Neural cell (in vitro differentiated cells): ENCODE measurements at regions not wholly inside any gene's neighbourhood (a gene's known extent, or its start where the extent isn't known, plus 50 kb on each side); places are given as distances from the start of the nearest gene placed in this dataset.

ENCODE experiments used
- H2AFZ ChIP-seq: fragments of 200-600, 300-800 bp; sonication (generic), shearing (Covaris generic); 2 replicates; pipeline ENCODE4 v1.6.0; 2014; ENCODE audit warnings: low read depth, mild to moderate bottlenecking, antibody characterized with exemption, low read length, moderate library complexity
- H3F3A ChIP-seq: fragments of 200-600 bp; shearing (Covaris generic); 2 replicates; pipeline ENCODE4 v1.6.1; 2016; ENCODE audit warnings: mild to moderate bottlenecking, moderate library complexity, mixed read lengths, antibody characterized with exemption, low read length; ENCODE audit not compliant: insufficient read depth, poor library complexity, severe bottlenecking
- H3K27ac ChIP-seq: fragments of 200-600, 300-800 bp; sonication (generic), shearing (Covaris generic); 2 replicates; pipeline ENCODE4 v1.5.1; 2014; ENCODE audit warnings: mild to moderate bottlenecking, low read length, moderate library complexity
- H3K27me3 ChIP-seq: fragments of 300-800, 200-600 bp; sonication (generic), shearing (Covaris generic); 2 replicates; pipeline ENCODE4 v1.6.0; 2014; ENCODE audit warnings: mild to moderate bottlenecking, low read depth, low read length, moderate library complexity; ENCODE audit not compliant: insufficient read depth
- H3K36me3 ChIP-seq: fragments of 300-800, 200-600 bp; sonication (generic), shearing (Covaris generic); 2 replicates; pipeline ENCODE4 v1.5.1; 2014; ENCODE audit warnings: mild to moderate bottlenecking, antibody characterized with exemption, low read length, moderate library complexity; ENCODE audit not compliant: insufficient read depth
- H3K4me2 ChIP-seq: fragments of 300-800, 200-600 bp; sonication (generic), shearing (Covaris generic); 2 replicates; pipeline ENCODE4 v1.6.0; 2014; ENCODE audit warnings: mild to moderate bottlenecking, low read length
- H3K4me3 ChIP-seq: fragments of 300-800, 200-600 bp; sonication (generic), shearing (Covaris generic); 2 replicates; pipeline ENCODE4 v1.5.1; 2014; ENCODE audit warnings: mild to moderate bottlenecking, low read length, moderate library complexity
- H3K79me2 ChIP-seq: fragments of 200-600 bp; shearing (Covaris generic); replicated peaks from 2 replicates; pipeline ENCODE4 v1.6.0; 2014; ENCODE audit warnings: mild to moderate bottlenecking, low read length, moderate library complexity; ENCODE audit not compliant: insufficient read depth
- H3K9ac ChIP-seq: fragments of 300-800, 200-600 bp; sonication (generic), shearing (Covaris generic); 2 replicates; pipeline ENCODE4 v1.6.1; 2016; ENCODE audit warnings: mild to moderate bottlenecking, low read length, mixed read lengths
- H3K9me2 ChIP-seq: fragments of 200-600 bp; shearing (Covaris generic); 2 replicates; pipeline ENCODE4 v1.6.1; 2016; ENCODE audit warnings: mild to moderate bottlenecking, low read length, mixed read lengths; ENCODE audit not compliant: insufficient read depth
- H3K9me3 ChIP-seq: fragments of 200-600, 300-800 bp; sonication (generic), shearing (Covaris generic); 2 replicates; pipeline ENCODE4 v1.6.1; 2016; ENCODE audit warnings: mild to moderate bottlenecking, mixed run types, low read length, moderate library complexity, mixed read lengths
- H4K20me1 ChIP-seq: fragments of 200-600 bp; shearing (Covaris generic); 2 replicates; pipeline ENCODE4 v1.6.1; 2016; ENCODE audit warnings: mild to moderate bottlenecking, mixed run types; ENCODE audit not compliant: insufficient read depth
- EP300 ChIP-seq: fragments of 450-650 bp; conservative IDR thresholded peaks from 2 replicates; pipeline ENCODE4 v1.6.1; 2014; ENCODE audit warnings: antibody characterized with exemption, mild to moderate bottlenecking, moderate library complexity; ENCODE audit not compliant: poor library complexity, severe bottlenecking
- EZH2 ChIP-seq: fragments of 200-600, 300-800 bp; shearing (Covaris generic), sonication (generic); IDR thresholded peaks from 2 replicates; pipeline ENCODE4 v1.6.1; 2014; ENCODE audit warnings: antibody characterized with exemption, low read length, borderline replicate concordance, mild to moderate bottlenecking; ENCODE audit not compliant: insufficient read depth, poor library complexity, severe bottlenecking
- MXI1 ChIP-seq: fragments of 450-650 bp; conservative IDR thresholded peaks from 2 replicates; pipeline ENCODE4 v1.6.1; 2014; ENCODE audit warnings: antibody characterized with exemption, mild to moderate bottlenecking; ENCODE audit not compliant: poor library complexity, severe bottlenecking
- POLR2AphosphoS5 ChIP-seq: IDR thresholded peaks from 2 replicates; pipeline ENCODE4 v1.6.1; 2012
- RAD21 ChIP-seq: fragments of 450-650 bp; conservative IDR thresholded peaks from 2 replicates; pipeline ENCODE4 v1.6.1; 2014; ENCODE audit warnings: antibody characterized with exemption, mild to moderate bottlenecking, moderate library complexity
- SMC3 ChIP-seq: fragments of 450-650 bp; conservative IDR thresholded peaks from 2 replicates; pipeline ENCODE4 v1.6.1; 2014; ENCODE audit warnings: antibody characterized with exemption, mild to moderate bottlenecking, moderate library complexity; ENCODE audit not compliant: poor library complexity
- TAF1 ChIP-seq: IDR thresholded peaks from 2 replicates; pipeline ENCODE4 v1.6.1; 2012; ENCODE audit warnings: low read depth
- TF ChIP-seq, protein P1 (sequence below): fragments of 450-650 bp; IDR thresholded peaks from 2 replicates; pipeline ENCODE4 v1.5.1; 2014; ENCODE audit warnings: antibody characterized with exemption, mild to moderate bottlenecking, moderate library complexity; ENCODE audit not compliant: poor library complexity, severe bottlenecking
- TF ChIP-seq, protein P2 (sequence below): IDR thresholded peaks from 2 replicates; pipeline ENCODE4 v1.6.1; 2012; ENCODE audit warnings: borderline replicate concordance

DNA sequence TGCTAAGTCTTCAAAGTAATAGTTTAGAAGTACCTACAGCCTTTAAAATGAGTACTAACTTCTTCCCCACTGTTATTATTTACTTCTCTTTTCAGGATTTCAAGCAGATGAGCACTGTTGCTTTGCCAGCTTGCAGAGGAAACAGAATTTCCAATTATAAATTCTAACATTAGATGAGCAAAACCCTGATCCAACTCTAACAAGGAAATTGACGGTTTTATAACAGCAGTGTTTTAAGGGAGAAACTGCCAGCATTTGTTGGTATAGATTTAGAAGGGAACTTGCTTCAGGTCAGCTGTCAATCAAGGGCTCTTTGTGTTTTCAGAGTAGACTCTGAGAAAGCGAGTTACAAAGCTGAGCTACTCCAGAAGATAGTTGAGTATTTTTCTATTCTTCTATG lies 120.5 kb downstream of the RAP2A start:
- no peaks in the 10 kb centered on the region for H3F3A ChIP-seq
- no peaks in the 10 kb centered on the region for H3K36me3 ChIP-seq
- H3K4me2 ChIP-seq: no peak overlapping the region
- no peaks in the 10 kb centered on the region for H3K79me2 ChIP-seq
- no peak overlapping the region for H3K27ac ChIP-seq
- H4K20me1 ChIP-seq: no peaks in the 10 kb centered on the region
- H3K4me3 ChIP-seq: no peak overlapping the region
- H3K9ac ChIP-seq: no peak overlapping the region
- TF ChIP-seq, protein P1, sequence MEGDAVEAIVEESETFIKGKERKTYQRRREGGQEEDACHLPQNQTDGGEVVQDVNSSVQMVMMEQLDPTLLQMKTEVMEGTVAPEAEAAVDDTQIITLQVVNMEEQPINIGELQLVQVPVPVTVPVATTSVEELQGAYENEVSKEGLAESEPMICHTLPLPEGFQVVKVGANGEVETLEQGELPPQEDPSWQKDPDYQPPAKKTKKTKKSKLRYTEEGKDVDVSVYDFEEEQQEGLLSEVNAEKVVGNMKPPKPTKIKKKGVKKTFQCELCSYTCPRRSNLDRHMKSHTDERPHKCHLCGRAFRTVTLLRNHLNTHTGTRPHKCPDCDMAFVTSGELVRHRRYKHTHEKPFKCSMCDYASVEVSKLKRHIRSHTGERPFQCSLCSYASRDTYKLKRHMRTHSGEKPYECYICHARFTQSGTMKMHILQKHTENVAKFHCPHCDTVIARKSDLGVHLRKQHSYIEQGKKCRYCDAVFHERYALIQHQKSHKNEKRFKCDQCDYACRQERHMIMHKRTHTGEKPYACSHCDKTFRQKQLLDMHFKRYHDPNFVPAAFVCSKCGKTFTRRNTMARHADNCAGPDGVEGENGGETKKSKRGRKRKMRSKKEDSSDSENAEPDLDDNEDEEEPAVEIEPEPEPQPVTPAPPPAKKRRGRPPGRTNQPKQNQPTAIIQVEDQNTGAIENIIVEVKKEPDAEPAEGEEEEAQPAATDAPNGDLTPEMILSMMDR: no peak
- TF ChIP-seq TAF1 (no peak), EZH2 (no peak), MXI1 (no peak), SMC3 (no peak), RAD21 (no peak), POLR2AphosphoS5 (no peak), EP300 (no peak)
- TF ChIP-seq, protein P2, sequence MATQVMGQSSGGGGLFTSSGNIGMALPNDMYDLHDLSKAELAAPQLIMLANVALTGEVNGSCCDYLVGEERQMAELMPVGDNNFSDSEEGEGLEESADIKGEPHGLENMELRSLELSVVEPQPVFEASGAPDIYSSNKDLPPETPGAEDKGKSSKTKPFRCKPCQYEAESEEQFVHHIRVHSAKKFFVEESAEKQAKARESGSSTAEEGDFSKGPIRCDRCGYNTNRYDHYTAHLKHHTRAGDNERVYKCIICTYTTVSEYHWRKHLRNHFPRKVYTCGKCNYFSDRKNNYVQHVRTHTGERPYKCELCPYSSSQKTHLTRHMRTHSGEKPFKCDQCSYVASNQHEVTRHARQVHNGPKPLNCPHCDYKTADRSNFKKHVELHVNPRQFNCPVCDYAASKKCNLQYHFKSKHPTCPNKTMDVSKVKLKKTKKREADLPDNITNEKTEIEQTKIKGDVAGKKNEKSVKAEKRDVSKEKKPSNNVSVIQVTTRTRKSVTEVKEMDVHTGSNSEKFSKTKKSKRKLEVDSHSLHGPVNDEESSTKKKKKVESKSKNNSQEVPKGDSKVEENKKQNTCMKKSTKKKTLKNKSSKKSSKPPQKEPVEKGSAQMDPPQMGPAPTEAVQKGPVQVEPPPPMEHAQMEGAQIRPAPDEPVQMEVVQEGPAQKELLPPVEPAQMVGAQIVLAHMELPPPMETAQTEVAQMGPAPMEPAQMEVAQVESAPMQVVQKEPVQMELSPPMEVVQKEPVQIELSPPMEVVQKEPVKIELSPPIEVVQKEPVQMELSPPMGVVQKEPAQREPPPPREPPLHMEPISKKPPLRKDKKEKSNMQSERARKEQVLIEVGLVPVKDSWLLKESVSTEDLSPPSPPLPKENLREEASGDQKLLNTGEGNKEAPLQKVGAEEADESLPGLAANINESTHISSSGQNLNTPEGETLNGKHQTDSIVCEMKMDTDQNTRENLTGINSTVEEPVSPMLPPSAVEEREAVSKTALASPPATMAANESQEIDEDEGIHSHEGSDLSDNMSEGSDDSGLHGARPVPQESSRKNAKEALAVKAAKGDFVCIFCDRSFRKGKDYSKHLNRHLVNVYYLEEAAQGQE: no peak
- H3K9me2 ChIP-seq: no peaks in the 10 kb centered on the region
- H3K27me3 ChIP-seq: no peaks in the 10 kb centered on the region
- no peaks in the 10 kb centered on the region for H3K9me3 ChIP-seq
- no peak overlapping the region for H2AFZ ChIP-seq

- no peak overlapping the region for H3K9ac ChIP-seq
- H3K4me3 ChIP-seq: no peak overlapping the region
- H3K4me2 ChIP-seq: no peak overlapping the region
- H2AFZ ChIP-seq: no peak overlapping the region
- H4K20me1 ChIP-seq: no peaks in the 10 kb centered on the region
- H3K27ac ChIP-seq: no peak overlapping the region
- H3K9me3 ChIP-seq: no peaks in the 10 kb centered on the region
- TF ChIP-seq, protein P1: no peak
- TF ChIP-seq MXI1: no peak
- TF ChIP-seq POLR2AphosphoS5: no peak
- TF ChIP-seq EP300: no peak
- TF ChIP-seq RAD21: no peak
- TF ChIP-seq, protein P2: no peak
- no peak for TF ChIP-seq EZH2
- TF ChIP-seq TAF1: no peak
- TF ChIP-seq SMC3: no peak
- no peaks in the 10 kb centered on the region for H3K27me3 ChIP-seq
- H3K79me2 ChIP-seq: no peaks in the 10 kb centered on the region
- no peaks in the 10 kb centered on the region for H3K36me3 ChIP-seq
- no peaks in the 10 kb centered on the region for H3F3A ChIP-seq
- no peaks in the 10 kb centered on the region for H3K9me2 ChIP-seq
Measured at GRCh38 chr13:97555034-97555433, 121.1 kb downstream of the RAP2A start.
